ENCODE measurements at regions not wholly inside any gene's neighbourhood (a gene's known extent, or its start where the extent isn't known, plus 50 kb on each side); places are given as distances from the start of the nearest gene placed in this dataset.

DNA sequence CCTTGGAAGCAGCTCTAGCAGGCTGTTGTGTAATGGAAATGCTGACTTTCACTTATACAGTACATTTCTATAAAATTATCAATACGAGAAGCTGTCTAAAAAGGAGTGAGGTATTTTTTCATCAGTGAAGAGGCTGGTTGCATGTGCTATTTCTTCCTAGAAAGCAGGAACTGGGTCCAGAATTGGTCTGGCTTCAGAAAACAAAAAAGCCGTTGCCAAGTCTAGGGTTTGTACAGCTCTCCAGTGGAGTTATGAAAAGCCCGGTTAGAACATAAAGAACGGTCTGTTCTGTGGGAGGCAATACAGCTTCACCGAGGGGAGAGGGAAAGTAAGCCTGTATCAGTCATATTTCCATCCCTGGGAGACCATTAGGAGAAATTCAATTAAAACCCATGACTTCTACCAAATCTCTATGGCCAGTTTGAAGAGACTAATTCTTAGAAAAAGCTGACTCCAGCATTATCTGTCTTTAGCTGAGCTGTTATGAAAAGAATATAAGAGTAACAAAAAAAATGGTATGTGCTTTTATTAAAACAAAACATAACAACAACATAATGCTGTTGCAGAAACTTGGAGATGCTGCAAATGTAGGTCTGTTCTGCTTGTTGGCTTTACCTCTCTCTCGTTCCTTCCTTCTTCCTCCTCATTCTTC lies 217.0 kb downstream of the CMPK2 start:
- no peak overlapping the region for H3K9ac ChIP-seq (ENCODE audit: low read length)
- no TSS peak for BruUV-seq (replicated peaks)
- DNase-seq (ENCODE audit: low read depth, low spot score) = no peak
- intact Hi-C loops (cut with micrococcal nuclease) = no loop called here
- RAD21 ChIA-PET (ENCODE audit: low non-redundant PET in 1 of 2, low total read pairs in 2 of 2, uncharacterized antibody in 2 of 2, unreplicated experiment in 2 of 2) = no interaction called here
- no peak overlapping the region for H2AFZ ChIP-seq (ENCODE audit: low read depth, low read length, poor library complexity, severe bottlenecking)
- no peak for ATAC-seq
- H3K36me3 ChIP-seq (ENCODE audit: control insufficient read depth in 1 of 2, insufficient read depth in 2 of 2, low read length in 2 of 2) = no peaks in the 10 kb centered on the region
- no peak overlapping the region for H3K4me3 ChIP-seq (replicated peaks in 1 of 2; ENCODE audit: low read depth in 1 of 2, low read length in 2 of 2)
- H3K9me3 ChIP-seq (ENCODE audit: control insufficient read depth in 1 of 2, insufficient read depth in 1 of 2, low read depth in 1 of 2, low read length in 2 of 2) = no peaks in the 10 kb centered on the region
- CTCF ChIA-PET = no interaction called here
- H3K4me2 ChIP-seq (ENCODE audit: low read length) = no peak overlapping the region
- H3K79me2 ChIP-seq (ENCODE audit: insufficient read depth, low read length) = no peaks in the 10 kb centered on the region
- no peak overlapping the region for H3K27ac ChIP-seq (ENCODE audit: low read depth, low read length)
- H3K27me3 ChIP-seq (ENCODE audit: insufficient read depth, low read length) = peaks cover 4% of the 10 kb centered on the region; the same call in 1 of the 2 replicates
- no peaks in the 10 kb centered on the region for H3K4me1 ChIP-seq (ENCODE audit: control insufficient read depth in 1 of 2, insufficient read depth in 2 of 2, low read length in 2 of 2)
- H3K9me2 ChIP-seq (ENCODE audit: insufficient read depth) = no peaks in the 10 kb centered on the region
- no peak for TF ChIP-seq ZFX (IDR thresholded peaks at IDR 0.05)
- no peak for TF ChIP-seq TCF7L2 (IDR thresholded peaks at IDR 0.05; ENCODE audit: borderline replicate concordance, extremely low read depth, insufficient read depth, insufficient read length)
- no peak for TF ChIP-seq CEBPB (IDR thresholded peaks at IDR 0.05; ENCODE audit: low read depth)
- TF ChIP-seq, protein P1, sequence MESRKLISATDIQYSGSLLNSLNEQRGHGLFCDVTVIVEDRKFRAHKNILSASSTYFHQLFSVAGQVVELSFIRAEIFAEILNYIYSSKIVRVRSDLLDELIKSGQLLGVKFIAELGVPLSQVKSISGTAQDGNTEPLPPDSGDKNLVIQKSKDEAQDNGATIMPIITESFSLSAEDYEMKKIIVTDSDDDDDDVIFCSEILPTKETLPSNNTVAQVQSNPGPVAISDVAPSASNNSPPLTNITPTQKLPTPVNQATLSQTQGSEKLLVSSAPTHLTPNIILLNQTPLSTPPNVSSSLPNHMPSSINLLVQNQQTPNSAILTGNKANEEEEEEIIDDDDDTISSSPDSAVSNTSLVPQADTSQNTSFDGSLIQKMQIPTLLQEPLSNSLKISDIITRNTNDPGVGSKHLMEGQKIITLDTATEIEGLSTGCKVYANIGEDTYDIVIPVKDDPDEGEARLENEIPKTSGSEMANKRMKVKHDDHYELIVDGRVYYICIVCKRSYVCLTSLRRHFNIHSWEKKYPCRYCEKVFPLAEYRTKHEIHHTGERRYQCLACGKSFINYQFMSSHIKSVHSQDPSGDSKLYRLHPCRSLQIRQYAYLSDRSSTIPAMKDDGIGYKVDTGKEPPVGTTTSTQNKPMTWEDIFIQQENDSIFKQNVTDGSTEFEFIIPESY (IDR thresholded peaks at IDR 0.05; ENCODE audit: extremely low read depth, insufficient replicate concordance, low read length) = no peak
- TF ChIP-seq, protein P2, sequence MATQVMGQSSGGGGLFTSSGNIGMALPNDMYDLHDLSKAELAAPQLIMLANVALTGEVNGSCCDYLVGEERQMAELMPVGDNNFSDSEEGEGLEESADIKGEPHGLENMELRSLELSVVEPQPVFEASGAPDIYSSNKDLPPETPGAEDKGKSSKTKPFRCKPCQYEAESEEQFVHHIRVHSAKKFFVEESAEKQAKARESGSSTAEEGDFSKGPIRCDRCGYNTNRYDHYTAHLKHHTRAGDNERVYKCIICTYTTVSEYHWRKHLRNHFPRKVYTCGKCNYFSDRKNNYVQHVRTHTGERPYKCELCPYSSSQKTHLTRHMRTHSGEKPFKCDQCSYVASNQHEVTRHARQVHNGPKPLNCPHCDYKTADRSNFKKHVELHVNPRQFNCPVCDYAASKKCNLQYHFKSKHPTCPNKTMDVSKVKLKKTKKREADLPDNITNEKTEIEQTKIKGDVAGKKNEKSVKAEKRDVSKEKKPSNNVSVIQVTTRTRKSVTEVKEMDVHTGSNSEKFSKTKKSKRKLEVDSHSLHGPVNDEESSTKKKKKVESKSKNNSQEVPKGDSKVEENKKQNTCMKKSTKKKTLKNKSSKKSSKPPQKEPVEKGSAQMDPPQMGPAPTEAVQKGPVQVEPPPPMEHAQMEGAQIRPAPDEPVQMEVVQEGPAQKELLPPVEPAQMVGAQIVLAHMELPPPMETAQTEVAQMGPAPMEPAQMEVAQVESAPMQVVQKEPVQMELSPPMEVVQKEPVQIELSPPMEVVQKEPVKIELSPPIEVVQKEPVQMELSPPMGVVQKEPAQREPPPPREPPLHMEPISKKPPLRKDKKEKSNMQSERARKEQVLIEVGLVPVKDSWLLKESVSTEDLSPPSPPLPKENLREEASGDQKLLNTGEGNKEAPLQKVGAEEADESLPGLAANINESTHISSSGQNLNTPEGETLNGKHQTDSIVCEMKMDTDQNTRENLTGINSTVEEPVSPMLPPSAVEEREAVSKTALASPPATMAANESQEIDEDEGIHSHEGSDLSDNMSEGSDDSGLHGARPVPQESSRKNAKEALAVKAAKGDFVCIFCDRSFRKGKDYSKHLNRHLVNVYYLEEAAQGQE (IDR thresholded peaks at IDR 0.05; ENCODE audit: low read depth) = no peak
- TF ChIP-seq, protein P3, sequence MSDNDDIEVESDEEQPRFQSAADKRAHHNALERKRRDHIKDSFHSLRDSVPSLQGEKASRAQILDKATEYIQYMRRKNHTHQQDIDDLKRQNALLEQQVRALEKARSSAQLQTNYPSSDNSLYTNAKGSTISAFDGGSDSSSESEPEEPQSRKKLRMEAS (IDR thresholded peaks at IDR 0.05) = no peak
- TF ChIP-seq EGR1 (IDR thresholded peaks at IDR 0.05; ENCODE audit: low read depth) = no peak
- TF ChIP-seq, protein P4, sequence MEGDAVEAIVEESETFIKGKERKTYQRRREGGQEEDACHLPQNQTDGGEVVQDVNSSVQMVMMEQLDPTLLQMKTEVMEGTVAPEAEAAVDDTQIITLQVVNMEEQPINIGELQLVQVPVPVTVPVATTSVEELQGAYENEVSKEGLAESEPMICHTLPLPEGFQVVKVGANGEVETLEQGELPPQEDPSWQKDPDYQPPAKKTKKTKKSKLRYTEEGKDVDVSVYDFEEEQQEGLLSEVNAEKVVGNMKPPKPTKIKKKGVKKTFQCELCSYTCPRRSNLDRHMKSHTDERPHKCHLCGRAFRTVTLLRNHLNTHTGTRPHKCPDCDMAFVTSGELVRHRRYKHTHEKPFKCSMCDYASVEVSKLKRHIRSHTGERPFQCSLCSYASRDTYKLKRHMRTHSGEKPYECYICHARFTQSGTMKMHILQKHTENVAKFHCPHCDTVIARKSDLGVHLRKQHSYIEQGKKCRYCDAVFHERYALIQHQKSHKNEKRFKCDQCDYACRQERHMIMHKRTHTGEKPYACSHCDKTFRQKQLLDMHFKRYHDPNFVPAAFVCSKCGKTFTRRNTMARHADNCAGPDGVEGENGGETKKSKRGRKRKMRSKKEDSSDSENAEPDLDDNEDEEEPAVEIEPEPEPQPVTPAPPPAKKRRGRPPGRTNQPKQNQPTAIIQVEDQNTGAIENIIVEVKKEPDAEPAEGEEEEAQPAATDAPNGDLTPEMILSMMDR (IDR thresholded peaks at IDR 0.05 in 2 of 3, conservative IDR thresholded peaks at IDR 0.05 in 1 of 3; ENCODE audit: borderline replicate concordance in 1 of 3, insufficient read depth in 1 of 3, low read depth in 2 of 3, low read length in 2 of 3) = no peak
- TF ChIP-seq, protein P5, sequence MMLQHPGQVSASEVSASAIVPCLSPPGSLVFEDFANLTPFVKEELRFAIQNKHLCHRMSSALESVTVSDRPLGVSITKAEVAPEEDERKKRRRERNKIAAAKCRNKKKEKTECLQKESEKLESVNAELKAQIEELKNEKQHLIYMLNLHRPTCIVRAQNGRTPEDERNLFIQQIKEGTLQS (IDR thresholded peaks at IDR 0.05) = no peak
- no peak for TF ChIP-seq FOSL1 (IDR thresholded peaks at IDR 0.05; ENCODE audit: low read depth)
- TF ChIP-seq POLR2A (IDR thresholded peaks at IDR 0.05; ENCODE audit: borderline replicate concordance, extremely low read depth, insufficient read depth, insufficient read length) = no peak
- no peak for TF ChIP-seq JUND (IDR thresholded peaks at IDR 0.05)
- TF ChIP-seq EZH2phosphoT487 (IDR thresholded peaks at IDR 0.05; ENCODE audit: borderline replicate concordance) = no peak
- TF ChIP-seq SP1 (IDR thresholded peaks at IDR 0.05; ENCODE audit: low read depth) = no peak
- no peak for TF ChIP-seq ELF1 (IDR thresholded peaks at IDR 0.05; ENCODE audit: borderline replicate concordance, low read depth)
- TF ChIP-seq SRF (IDR thresholded peaks at IDR 0.05; ENCODE audit: low read depth) = no peak
- no peak for TF ChIP-seq SIN3A (IDR thresholded peaks at IDR 0.05; ENCODE audit: low read depth)
- H4K20me1 ChIP-seq (ENCODE audit: insufficient read depth) = no peaks in the 10 kb centered on the region
- POLR2A ChIA-PET = no interaction called here

Data from HCT116 (cell line).